ENCODE measurements at regions not wholly inside any gene's neighbourhood (a gene's known extent, or its start where the extent isn't known, plus 50 kb on each side); places are given as distances from the start of the nearest gene placed in this dataset.

GRCh38 chr5:124310453-124310852 is 436.0 kb downstream of the ZNF608 start:
- Histone ChIP-seq H3K9ac (ENCODE audit: low read length) (no peak overlapping the region), H3K4me2 (replicated peaks; ENCODE audit: low read depth, low read length, poor library complexity, severe bottlenecking) (no peak overlapping the region), H3K27me3 (replicated peaks in 1 of 4; ENCODE audit: control extremely low read depth in 1 of 4, control insufficient read depth in 3 of 4, insufficient read depth in 4 of 4, low read length in 3 of 4) (no peaks in the 10 kb centered on the region), H3K36me3 (replicated peaks in 1 of 2; ENCODE audit: control extremely low read depth in 1 of 2, control insufficient read depth in 1 of 2, extremely low read depth in 1 of 2, insufficient read depth in 2 of 2, low read length in 1 of 2) (no peaks in the 10 kb centered on the region), H3K4me1 (ENCODE audit: control insufficient read depth in 2 of 2, insufficient read depth in 2 of 2, low read length in 2 of 2) (peaks cover 3 to 7% of the 10 kb centered on the region in 2 donors), H3K9me3 (ENCODE audit: control extremely low read depth in 1 of 3, control insufficient read depth in 2 of 3, insufficient read depth in 1 of 3, low read length in 2 of 3) (no peaks in the 10 kb centered on the region), H3K79me2 (ENCODE audit: control insufficient read depth, insufficient read depth, low read length) (no peaks in the 10 kb centered on the region), H4K20me1 (ENCODE audit: control insufficient read depth, insufficient read depth, low read length, poor library complexity, severe bottlenecking) (no peaks in the 10 kb centered on the region), H2AFZ (ENCODE audit: insufficient read depth, low read depth, low read length, poor library complexity, severe bottlenecking) (no peak overlapping the region), H3K4me3 (ENCODE audit: control extremely low read depth in 1 of 5, extremely low read depth in 1 of 5, insufficient read depth in 1 of 5, low read depth in 2 of 5, low read length in 4 of 5) (no peak overlapping the region), H3K27ac (ENCODE audit: low read length in 2 of 2) (no peak overlapping the region)
- no peak for ATAC-seq (ENCODE audit: low read depth)
- Mint-ChIP-seq H3K27ac (no peak overlapping the region), H3K4me1 (peaks cover 3% of the 10 kb centered on the region), H3K4me3 (no peak overlapping the region), H3K27me3 (no peaks in the 10 kb centered on the region), H3K9me3 (ENCODE audit: insufficient read depth) (no peaks in the 10 kb centered on the region)
- POLR2A ChIA-PET = no interaction called here
- 76% methylated on average over 2 of the region's 3 CpGs for WGBS (ENCODE audit: insufficient coverage)
- intact Hi-C loops (cut with micrococcal nuclease) = no loop called here
- DNase-seq = no peak
- no peak for TF ChIP-seq EZH2 (IDR thresholded peaks at IDR 0.05; ENCODE audit: borderline replicate concordance, insufficient read depth, low read depth, low read length, poor library complexity, severe bottlenecking)
- TF ChIP-seq, protein P1, sequence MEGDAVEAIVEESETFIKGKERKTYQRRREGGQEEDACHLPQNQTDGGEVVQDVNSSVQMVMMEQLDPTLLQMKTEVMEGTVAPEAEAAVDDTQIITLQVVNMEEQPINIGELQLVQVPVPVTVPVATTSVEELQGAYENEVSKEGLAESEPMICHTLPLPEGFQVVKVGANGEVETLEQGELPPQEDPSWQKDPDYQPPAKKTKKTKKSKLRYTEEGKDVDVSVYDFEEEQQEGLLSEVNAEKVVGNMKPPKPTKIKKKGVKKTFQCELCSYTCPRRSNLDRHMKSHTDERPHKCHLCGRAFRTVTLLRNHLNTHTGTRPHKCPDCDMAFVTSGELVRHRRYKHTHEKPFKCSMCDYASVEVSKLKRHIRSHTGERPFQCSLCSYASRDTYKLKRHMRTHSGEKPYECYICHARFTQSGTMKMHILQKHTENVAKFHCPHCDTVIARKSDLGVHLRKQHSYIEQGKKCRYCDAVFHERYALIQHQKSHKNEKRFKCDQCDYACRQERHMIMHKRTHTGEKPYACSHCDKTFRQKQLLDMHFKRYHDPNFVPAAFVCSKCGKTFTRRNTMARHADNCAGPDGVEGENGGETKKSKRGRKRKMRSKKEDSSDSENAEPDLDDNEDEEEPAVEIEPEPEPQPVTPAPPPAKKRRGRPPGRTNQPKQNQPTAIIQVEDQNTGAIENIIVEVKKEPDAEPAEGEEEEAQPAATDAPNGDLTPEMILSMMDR (IDR thresholded peaks at IDR 0.05) = no peak
- CTCF ChIA-PET = no interaction called here

GRCh38 chr5:124309241-124309980 is 437.0 kb downstream of the ZNF608 start:
- Histone ChIP-seq H3K79me2 (ENCODE audit: control insufficient read depth, insufficient read depth, low read length) (no peaks in the 10 kb centered on the region), H3K9ac (ENCODE audit: low read length) (no peak overlapping the region), H2AFZ (ENCODE audit: insufficient read depth, low read depth, low read length, poor library complexity, severe bottlenecking) (peak overlapping the region; percentile 56), H3K9me3 (ENCODE audit: control extremely low read depth in 1 of 3, control insufficient read depth in 2 of 3, insufficient read depth in 1 of 3, low read length in 2 of 3) (no peaks in the 10 kb centered on the region), H3K4me2 (replicated peaks; ENCODE audit: low read depth, low read length, poor library complexity, severe bottlenecking) (no peak overlapping the region), H3K27ac (ENCODE audit: low read length in 2 of 2) (no peak overlapping the region), H4K20me1 (ENCODE audit: control insufficient read depth, insufficient read depth, low read length, poor library complexity, severe bottlenecking) (no peaks in the 10 kb centered on the region), H3K4me1 (ENCODE audit: control insufficient read depth in 2 of 2, insufficient read depth in 2 of 2, low read length in 2 of 2) (peaks cover 3 to 7% of the 10 kb centered on the region in 2 donors), H3K36me3 (replicated peaks in 1 of 2; ENCODE audit: control extremely low read depth in 1 of 2, control insufficient read depth in 1 of 2, extremely low read depth in 1 of 2, insufficient read depth in 2 of 2, low read length in 1 of 2) (no peaks in the 10 kb centered on the region), H3K4me3 (ENCODE audit: control extremely low read depth in 1 of 5, extremely low read depth in 1 of 5, insufficient read depth in 1 of 5, low read depth in 2 of 5, low read length in 4 of 5) (no peak overlapping the region), H3K27me3 (replicated peaks in 1 of 4; ENCODE audit: control extremely low read depth in 1 of 4, control insufficient read depth in 3 of 4, insufficient read depth in 4 of 4, low read length in 3 of 4) (no peaks in the 10 kb centered on the region)
- ATAC-seq (ENCODE audit: low read depth) = no peak
- Mint-ChIP-seq H3K4me3 (no peak overlapping the region), H3K4me1 (peaks cover 3% of the 10 kb centered on the region), H3K9me3 (ENCODE audit: insufficient read depth) (no peaks in the 10 kb centered on the region), H3K27ac (no peak overlapping the region), H3K27me3 (no peaks in the 10 kb centered on the region)
- ChIA-PET POLR2A (no interaction called here), CTCF (no interaction called here)
- intact Hi-C loops (cut with micrococcal nuclease) = no loop called here
- no peak for DNase-seq
- TF ChIP-seq EZH2 (IDR thresholded peaks at IDR 0.05; ENCODE audit: borderline replicate concordance, insufficient read depth, low read depth, low read length, poor library complexity, severe bottlenecking) = no peak
- TF ChIP-seq, protein P1 (IDR thresholded peaks at IDR 0.05) = no peak
- WGBS (ENCODE audit: insufficient coverage) = 22% methylated on average over 6 of the region's 11 CpGs
